Stimulated activated CD4-positive, alpha-beta T cell treated with anti-CD3 and anti-CD28 coated beads, TNF-alpha, amount 100 ng/mL, for 24 hours (primary cell): ENCODE measurements at regions not wholly inside any gene's neighbourhood (a gene's known extent, or its start where the extent isn't known, plus 50 kb on each side); places are given as distances from the start of the nearest gene placed in this dataset.

Source experiments
- DNase-seq, 3 experiments: peaks; one replicate each; pipeline ENCODE4 v3.0.0-alpha.2; 2020; ENCODE audit warnings: low read depth in 3 of 3

DNA sequence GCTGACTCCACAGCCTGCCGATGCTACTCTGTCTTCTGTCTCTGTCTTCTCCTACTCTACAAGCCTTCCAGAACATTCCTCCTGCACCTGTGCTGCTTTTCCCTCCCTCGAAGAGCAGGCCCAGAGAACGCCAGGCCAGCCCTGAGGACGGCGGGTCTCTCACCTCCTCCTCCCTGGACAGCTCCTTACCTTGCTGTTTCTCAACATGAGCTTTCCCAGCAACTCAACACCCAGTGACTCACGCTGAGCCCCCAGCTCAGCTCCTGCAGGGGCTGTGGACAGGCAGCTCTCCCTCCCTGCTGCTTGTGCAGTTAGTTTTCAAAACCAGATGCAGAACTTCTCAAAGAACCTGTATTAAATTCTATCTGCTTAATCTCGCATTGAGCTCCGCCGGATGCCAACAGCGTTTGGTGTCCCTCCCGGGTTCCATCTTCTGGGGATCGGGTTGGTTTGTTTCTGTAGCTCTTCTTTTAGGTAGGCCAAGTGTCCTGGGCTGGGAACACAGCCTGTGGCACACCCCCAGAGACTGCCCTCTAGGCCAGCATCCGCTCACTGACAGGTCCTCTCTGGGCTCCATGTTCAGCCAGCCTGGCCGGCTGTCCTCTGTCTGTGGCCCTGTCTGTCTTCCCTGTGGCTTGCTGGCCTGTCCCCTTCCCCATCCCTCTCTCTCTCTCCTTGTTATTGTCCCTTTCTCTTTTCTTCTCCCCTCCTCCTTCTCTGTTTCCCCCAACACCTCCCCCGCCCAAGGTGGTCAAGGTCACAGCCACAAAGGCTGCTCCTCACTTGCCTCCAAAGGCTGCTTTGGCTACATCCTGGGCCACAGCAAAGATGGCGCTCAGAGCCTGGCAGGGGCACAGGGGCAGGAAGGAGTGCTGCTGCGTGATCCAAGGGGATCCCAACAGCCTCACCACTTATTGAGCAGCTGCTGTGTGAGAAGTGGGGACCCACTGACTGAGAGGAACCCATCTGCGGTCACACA is 391.0 kb downstream of the MATN1 start:
- DNase-seq, result no peak

DNA sequence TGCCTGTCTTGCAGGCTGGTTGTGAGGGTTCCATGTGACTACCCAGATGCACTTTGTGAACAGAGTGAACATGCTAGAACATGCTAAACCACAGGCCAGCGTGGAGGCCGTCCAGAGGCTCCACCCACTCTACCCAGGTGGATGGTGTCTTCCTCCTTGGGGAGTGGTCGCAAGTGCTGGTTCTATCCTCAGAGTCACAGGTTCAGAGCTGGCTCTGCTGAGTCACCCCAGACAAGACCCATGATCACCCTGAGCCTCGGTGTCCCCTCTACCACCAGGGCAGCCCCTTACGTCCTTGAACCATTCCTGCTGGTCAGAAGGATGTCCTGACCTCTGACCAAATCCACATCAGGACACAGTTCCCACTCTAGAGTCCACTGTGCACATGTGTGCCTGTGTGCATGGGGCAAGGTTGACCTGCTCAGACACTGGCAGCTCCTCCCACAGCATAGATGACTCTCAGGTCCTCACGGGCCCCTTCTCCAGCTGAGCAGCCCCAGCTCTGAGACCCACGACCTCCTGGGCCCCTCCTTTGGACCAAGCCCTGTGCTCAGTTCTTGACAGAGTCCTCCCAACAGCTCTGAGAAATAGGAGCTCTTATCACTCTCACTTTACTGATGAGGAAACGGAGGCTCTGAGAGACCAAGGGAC is 391.8 kb downstream of the MATN1 start:
- DNase-seq, result no peak

DNA sequence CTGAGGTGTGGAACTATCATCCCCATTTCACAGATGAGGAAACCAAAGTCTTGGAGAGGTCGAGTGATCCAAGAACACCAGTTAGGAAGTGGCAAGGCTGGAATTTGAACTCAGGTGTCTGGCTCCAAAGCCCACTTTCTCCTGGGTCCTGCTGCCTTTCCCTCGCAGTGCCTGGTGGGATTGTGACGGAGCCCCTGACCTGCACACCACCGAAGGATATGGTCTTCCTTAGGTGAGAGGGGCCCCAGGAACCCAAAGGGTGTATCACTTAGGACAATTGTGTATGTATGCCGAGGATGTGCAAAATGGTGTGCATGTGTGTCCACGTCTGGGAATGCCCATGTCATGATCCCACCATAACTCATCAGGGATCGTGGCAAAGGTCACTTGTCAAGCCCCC is 392.7 kb downstream of the MATN1 start:
- DNase-seq, result no peak

DNA sequence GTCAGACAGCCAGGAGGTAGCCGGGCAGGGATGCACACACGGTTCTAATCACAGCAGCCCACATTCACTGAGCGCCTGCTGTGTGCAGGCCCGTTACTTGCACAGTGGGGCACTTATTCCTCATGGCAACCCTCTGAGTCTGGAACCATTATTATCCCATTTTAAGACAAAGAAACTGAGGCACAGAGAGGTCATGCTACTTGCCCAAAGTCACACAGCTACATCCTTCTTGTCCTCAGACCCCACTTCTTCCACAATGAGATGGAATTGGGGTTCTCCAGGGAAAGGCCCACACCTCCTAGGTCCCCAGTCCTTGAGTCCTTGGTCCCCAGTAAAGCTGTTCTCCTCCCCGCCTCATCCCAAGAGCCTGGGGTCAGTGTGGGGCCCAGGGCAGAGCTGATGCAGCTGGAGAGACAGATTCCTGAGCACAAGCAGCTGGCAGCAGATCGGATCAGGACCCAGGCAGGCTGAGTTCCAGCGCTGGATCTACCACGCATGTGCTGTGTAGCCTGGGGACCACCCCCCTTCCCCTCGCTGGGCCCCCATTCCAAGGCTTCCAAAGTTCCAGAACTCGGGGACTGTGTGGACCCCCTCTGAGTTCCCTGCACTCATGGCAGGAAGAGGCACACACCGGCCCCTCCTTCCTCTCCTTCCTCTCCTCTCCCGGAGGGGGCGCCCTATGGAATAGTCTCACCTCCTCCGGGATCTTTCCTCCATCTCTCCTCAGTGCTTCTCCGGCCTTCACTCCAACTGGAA is 393.4 kb downstream of the MATN1 start:
- DNase-seq, result no peak

DNA sequence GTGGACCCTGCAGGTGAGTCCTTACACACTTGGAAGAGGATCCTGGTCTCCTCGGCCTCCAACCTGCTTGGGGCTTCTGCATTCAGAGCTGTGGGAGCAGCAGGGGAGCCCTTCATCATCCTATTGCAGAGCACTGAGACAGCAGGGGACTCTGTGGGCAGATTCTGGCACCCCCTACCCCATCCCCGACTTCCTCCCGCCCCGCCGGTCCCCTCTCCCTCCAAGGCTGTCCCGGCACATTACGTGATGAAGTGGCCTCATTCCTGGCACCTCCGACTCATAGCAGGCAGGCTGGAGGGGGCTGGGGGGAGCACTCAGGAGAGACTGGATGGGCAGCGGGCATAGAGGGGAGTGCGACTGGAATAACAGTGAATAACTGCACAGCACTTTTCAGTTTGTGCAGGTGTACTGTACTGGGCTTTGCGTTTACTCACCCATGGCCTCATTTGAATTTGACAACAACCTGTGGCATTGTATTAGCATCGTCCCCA is 394.1 kb downstream of the MATN1 start:
- DNase-seq, result no peak

DNA sequence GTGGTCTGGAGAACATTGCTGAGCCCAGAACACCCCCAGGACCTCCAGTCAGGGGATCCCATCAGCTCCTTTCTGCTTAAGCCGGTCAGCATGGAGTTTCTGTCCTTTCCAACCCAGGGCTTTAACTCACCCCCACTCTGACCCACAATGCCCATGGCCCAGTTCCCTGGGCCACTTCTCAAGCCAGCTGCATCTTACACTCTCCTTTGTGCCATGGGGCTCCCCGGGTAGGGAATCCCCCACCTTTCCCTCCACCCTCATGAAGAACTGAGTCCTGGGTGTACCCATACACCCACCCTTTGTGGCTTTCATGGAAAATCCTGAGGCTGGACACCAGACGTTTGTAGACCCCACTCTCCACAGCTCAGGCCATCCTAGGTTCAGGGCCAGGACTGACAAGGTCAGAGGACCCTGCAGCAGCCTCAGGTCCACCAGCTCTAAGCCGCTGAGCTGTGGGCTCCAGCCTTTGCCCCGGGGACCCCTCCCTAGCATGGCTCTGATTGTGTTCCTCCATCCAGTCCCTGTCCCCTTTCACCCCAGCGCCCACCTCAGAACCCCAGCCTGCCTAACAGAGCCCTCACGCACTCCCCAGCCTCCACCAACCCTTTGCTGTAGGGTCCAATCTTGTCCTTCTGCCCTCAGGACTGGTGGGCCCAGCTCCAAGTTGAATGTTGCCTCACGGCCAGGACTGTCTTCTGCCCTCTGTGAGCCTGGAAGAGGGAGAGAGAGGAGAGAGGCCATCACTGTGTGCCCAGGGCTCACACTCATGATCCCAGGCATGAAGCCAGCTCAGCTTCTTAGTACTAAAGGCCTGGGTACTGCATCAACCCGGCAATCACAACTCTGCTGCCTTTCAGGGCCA is 394.8 kb downstream of the MATN1 start:
- DNase-seq, result no peak

DNA sequence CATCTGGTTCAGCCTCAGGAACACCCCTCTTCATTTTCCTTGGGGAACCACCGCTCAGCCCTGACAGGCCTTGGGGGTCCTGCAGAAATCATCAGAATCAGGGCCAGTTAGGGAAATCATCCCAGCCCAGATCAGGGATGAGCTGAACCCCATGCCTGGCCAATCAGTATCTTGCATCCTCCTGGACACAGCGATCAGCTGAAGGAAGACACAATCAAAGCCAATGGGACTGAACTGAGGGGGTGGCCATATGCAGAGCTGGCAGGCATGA is 395.4 kb downstream of the MATN1 start:
- DNase-seq, result no peak

DNA sequence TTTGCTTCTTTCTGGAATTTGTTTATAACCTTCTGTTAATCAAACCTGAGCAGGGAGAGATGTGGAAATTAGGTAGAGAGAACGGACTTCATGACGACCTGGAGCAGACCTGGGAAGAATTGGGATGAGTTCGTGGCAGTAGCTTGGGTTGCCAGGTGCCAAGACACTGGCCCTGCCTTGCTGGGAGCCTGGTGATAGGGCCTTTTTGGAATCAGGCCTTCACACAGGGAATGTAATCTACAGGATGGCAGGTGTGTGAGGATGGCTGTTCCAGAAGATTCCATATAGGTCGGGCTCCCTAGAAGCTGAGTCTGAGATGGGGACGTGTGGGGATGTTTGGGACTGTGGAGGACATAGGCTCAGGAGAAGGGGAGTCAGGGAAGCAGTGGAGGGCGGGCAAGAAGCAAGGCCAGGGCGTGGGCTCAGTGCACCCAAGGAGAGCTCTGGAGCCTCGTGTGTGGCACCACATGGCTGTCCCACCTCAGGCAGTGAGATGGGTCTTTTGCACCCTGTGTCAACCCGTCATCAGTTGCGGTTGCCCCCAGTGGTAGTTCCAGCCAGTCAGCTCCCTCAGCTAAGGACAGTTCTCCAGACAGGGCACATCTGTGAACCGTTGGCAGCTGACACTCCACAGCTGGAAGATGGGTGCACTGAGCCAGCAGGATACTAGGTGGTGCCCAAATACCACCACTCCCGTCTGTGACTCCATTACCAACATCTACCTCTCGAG is 395.9 kb downstream of the MATN1 start:
- no peak for DNase-seq

DNA sequence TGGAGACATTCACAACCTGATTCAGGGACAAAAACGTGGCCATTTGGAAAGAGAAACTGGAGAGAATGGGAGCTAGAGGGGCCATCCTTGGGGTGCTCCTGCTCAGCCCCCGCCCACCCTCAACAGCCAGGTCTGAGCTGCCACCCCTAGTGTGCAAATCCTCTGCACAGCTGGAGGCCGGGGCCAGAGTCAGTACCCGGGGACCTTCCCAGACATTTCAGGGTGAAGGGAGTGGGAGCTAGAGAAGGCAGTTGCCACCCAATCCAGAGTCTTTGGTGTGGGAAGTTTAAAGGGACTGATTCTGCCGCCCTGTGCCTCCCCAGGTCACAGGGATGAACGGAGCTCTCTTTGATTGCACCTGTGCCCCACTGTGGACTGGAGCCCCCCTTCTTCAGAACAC is 397.4 kb downstream of the MATN1 start:
- no peak for DNase-seq

DNA sequence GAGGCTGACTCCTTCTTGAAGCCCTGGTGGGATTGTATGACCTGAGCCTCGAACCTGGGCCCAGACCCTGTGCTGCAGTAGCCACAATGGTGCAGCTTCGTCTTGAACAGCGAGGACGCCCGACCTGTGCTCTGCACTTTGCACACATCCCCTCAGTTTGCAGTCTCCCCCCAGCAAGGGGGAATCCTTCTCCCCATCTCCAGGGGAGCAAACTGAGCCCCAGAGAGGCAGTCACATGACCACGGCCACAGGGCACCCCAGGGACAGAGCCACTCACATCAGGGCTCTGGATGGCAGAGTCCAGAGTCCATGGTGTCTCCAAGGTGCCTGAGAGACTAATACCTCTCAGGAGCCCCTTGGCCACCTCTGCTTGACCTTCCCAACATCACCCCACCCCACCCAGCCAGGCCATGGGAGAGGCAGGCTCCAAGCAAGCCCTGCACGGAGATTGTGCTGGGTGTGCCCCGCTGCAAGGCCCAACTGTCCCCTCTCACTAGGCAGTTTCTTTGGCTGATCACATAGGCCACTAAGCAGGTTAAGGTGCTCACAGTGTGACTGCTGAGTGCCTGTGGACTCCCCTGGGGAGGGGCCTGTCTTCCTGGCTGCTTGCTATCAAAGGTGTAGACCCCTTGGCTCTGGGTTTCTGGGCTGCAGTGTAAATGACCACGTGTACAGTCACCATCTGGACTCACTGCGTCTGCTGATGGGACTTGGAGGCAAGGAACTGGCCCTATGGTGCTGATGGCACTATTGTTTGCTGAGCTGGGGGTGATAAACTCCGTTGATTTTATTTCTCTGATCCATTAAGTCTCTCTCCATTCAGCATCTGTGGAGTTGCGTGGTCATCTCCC is 398.1 kb downstream of the MATN1 start:
- DNase-seq, result no peak

DNA sequence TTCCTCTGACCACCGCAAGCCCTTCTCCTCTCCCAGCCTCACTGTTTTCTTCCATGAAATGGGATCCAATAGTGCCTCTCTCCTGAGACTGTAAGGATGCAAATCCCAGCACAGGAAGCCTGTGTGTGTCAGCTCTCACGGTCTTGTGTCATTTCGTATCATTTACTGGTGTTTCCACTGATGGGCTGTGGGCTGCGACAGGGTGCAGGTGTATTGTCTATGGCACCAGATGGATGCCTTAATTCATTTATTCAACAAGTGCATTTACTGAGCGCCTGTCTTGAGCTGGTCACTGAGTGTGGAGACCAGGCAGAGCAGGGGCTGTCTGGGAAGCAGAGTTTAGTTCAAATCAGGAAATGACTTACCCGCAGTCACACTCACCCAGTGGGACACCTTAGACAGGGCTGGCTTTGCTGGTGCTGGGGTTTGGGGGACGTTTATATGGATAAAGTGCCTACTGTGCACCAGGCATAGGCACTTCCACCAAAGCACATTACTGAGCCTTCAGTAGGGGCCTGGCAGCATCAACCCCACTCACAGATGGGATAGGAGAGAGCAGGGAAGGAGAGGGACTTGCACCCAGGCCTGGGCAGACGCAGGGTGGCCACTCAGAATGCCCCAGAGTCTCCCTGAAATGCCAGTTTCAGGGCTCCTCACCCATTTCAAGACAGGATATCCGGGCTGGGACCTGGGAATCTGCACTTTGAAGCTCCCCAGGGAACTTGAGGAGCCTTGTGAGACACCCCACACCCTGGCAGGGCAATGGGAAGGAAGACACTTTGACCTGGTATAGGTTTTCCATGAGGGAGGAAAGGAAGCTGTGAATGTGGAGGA is 398.9 kb downstream of the MATN1 start:
- no peak for DNase-seq

DNA sequence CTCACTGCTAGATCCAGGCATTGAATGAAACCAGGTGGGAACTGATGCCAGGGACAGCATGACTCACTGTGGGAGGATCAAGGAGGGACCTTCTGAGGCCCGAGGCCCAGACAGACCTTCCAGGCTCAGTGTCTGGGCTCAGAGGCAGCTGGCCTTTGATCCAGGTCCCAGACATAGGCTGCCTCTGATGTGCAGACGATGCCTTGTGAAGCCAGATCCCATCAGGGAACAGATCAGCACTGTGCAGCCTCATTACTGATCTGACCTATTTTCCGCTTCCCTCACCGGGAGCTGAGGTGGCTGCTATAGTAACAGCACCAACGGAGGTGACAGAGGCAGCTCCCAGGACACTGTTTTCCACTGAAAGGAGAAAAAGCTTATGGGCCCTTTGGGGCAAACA is 399.5 kb downstream of the MATN1 start:
- no peak for DNase-seq

DNA sequence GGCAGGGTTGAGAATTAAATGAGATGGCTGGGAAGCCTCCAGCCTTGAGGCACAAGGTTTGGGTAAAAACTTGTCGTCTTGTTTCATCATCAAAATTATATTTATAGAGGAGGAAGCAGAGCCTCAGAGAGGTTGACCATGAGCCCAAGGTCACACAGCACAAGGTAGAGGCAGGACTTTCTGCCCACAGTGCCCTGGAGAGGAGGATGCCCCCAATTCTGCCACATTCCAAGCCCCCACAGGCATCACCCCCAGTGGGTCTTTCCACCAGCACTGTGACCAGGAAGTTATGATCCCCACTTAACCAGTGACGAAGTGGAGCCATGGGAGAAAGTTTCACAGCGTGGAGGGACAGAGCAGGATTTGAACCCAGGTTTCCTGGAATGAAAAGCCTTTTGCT is 400.0 kb downstream of the MATN1 start:
- no peak for DNase-seq

DNA sequence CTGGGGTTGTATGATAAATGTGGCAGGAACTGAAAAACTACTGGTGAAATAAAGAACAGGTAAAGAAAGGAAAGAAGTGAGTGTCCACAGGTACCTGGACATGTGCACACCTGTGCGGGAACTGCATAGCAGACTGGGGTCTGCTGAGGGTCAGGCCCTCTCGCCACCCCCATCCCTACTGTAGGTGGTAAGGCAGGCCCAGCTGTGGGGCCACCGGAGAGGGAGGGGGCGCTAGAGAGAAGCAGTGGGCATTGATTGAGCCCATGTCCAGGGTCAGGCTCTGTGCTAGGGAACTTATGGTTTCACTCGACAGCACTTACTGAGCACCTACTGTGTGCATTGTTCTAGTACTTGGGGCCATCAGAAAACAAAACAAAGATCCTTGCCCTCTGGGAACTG is 400.5 kb downstream of the MATN1 start:
- no peak for DNase-seq

DNA sequence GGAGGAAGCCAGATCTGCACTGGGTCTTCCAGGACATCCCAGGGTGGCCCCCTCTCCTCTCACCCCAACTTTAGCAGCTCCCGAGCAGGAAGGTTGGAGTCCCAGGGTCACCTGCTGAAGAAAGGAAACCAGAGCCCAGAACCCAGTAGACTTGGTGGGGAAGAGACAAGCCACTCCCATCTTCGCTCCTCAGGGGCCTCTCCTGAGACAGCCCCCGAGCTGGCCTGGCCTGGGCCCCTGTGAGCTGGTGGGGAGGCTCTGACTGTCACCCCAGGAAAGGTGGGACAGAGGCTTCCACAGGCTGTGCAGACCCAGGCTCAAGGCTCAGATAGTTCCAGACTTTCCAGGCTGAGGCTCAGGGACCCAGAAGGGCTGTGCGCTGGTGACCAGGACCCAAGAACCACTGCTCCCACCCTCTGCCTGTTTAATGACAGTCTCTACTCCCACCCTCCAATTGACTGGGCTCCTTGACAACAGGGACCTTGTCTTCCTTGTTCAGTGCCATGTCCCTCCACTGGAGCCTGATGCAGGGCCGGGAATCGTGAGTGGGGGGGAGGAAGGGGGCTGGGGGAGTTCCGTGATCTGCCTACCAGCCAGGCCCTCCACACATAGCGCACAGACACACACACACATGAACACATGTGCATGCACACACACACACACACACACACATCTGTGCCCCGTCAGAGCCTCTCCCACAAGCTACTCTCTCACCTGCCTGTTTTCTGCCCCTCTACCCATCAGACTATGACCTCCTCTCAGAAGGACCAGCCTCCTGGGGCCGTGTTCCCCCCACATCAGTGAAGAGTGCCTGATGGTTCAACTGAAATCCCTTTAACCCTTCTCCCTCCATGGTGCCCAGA is 401.2 kb downstream of the MATN1 start:
- no peak for DNase-seq

DNA sequence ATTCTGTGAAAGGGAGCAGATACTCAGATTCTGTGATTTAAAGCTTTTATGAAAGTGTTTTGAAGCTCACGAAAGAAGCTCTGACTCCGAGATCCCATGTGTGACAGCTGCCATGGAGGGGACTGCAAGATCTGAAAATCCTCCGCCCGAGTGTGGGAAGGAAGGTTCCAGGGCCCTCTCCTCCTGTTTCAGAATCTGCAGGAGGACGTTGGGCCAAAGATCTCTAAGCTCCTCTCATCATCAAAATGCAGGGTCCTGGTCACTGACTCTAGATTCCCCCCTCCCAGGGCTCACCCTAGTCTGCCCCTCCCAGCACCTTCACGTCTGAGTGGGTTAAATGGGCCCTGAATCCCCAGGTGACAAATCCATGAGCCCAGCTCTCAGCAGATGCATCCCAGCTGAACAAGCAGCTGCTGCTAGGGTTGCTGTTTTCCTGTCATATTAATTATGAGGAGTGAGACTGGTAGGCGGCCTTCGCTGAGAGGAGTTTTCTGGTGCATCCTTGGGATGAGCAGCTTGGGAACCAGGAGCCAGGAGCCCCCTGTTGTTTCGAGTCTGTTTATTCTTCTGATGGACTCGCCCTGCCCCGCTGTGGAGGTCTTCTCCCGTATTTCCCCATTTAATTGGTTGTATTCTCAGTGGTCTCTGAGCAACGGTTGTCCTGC is 402.0 kb downstream of the MATN1 start:
- no peak for DNase-seq

DNA sequence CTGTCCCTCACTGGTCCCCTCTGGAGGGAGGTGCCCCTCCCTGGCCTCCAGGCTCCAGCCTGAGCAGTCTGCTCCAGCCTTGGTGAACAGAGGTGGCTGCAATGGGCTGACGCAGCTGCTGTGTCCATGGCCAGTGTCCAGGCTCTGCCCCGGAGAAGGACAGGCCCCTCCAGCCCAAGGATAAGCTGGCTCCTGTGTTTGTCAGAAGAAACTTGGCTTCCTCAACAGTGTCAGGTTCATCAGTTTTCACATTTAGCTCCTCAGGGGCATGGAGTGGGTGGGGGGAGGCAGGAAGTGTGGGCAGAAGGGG is 402.8 kb downstream of the MATN1 start:
- DNase-seq, result no peak
